ENCODE measurements at regions not wholly inside any gene's neighbourhood (a gene's known extent, or its start where the extent isn't known, plus 50 kb on each side); places are given as distances from the start of the nearest gene placed in this dataset.

DNA sequence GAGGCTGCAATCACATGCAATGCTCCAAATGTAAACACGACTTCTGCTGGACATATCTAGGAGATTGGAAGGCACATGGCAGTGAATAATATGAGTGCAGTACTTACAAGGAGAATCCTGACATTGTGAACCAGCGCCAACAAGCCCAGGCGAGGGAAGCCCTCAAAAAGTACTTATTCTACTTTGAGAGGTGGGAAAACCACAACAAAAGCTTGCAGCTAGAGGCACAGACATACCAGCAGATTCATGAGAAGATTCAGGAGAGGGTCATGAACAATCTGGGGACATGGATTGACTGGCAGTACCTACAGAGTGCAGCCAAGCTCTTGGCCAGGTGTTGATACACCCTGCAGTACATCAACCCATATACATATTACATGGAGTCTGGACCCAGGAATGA, 475.7 kb upstream of the CDH2 start:
- DNase-seq: no peak

DNA sequence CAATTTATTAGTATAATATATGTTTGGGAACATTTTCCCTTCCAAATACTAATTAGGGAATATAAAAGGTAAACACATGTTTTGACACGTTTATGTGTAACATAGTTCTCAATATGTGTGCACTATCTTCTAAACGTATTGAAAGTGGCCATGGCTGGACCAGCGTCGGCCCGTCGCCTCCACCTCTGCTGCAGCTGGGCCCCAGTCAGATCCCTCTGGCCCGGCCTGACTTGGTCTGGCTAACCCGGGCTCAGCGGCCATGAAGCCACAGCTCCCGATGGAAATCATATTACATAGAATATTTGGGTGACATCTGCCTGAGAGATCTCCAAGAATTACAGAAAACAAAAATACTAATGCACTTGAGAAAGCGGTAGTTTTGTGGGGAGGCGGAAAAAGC, 474.4 kb upstream of the CDH2 start:
- no peak for DNase-seq

DNA sequence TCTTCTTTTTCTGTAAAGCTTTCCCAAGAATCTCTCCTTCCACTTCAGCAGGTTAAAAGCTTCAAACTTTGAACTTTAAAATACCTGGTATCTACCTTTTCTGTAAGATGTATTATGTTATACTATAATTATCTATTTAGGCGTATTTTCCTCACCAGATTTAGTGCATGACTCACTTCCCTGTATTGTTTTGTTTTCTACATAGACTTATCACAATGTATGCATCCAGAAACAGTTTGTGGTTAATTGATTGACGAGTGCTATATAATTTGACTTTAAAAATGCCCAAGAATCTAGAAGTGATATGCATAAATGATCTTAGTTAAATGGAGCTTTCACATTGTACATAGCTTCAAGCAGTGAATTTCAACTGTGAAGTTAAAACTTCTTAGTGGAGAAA, 473.9 kb upstream of the CDH2 start:
- DNase-seq: no peak

DNA sequence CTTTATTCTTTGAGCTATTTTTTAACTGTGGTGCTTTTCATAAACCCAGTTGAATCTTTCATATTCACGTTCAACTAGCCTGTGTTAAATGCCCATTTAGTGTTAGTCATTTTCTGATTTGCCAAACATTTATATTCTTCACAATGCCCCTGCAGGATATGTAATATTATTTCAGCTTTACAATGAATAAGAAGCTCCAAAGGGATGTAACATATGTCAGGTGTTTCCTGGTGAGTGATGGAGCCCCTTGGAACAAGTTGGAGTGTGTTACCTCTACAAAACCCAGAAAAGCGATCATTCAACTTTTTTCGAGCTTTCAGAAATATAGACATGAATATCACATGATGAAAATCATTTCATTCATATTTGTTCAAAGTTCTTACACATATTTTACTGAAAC, 471.0 kb upstream of the CDH2 start:
- DNase-seq: no peak

DNA sequence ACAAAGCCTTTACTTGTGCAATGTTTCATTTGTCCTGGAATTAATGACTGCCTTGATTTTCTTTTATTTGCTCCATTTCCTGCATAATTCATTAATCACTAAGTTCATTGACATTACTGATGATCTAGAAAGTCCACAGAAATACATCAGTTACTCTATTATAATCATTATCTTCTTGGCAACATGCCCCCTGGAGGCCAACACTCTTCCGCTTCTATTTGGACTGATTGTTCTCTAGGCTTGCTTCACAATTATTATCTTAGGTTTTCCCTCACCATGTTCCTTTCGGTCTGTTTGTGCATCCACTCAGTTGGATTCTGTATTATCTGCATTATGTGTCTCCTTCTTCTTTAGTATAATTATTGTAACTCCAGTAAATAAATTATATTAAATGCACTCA, 461.0 kb upstream of the CDH2 start:
- DNase-seq: no peak

DNA sequence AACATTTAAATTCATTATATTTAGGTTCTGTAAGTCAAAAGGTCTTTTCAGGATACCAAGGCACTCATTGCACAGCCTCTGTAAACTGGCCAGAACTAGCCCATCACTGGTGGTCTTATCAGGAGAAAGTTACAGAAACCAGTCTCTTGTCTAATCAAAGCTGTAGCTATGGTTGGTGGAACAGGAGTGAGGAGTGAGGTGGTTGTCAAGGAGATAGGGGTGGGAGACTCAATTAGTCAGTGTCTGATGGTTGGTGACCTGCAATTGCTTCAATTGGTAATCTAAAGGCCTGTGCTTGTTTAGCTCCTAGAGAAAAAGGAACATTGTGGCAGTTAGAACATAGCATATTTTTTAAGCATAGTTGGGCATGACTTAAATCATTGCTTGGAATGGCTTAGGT, 458.6 kb upstream of the CDH2 start:
- DNase-seq: no peak

DNA sequence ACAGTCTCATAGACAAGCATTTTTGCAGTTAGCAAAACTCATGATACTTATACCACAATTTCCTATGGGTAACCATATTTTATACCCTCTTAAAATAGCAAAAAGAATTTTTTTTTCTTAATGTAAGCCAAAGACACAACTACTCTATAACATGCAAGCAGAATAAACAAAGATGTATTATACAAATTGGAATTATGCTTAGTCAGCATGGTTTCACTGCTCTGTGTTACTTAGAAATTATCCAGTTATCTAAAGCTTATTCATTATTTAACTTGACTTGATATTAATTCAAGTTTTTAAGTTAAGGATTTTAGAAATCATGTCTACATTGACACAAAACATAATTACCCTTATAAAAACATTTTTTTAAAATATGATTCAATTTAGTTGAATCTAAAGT, 449.8 kb upstream of the CDH2 start:
- no peak for DNase-seq

DNA sequence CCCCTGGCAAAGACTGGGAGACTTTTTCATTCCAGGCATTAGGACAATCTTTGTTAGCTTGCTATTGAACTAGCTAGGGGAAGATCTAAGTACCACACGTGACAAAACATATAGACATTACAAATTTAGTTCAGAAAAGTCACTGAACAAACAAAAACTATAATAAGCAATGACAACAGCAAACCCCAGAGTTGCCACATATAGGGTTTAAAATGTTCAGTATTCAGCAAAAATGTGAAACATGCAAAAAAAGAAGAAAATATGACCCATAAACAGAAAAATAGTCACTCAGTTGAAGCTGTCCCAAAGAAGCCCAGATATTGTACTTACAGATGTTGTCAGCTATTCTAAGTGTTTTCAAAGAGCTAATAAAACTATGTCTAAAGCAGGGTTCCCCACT, 431.1 kb upstream of the CDH2 start:
- DNase-seq: no peak

DNA sequence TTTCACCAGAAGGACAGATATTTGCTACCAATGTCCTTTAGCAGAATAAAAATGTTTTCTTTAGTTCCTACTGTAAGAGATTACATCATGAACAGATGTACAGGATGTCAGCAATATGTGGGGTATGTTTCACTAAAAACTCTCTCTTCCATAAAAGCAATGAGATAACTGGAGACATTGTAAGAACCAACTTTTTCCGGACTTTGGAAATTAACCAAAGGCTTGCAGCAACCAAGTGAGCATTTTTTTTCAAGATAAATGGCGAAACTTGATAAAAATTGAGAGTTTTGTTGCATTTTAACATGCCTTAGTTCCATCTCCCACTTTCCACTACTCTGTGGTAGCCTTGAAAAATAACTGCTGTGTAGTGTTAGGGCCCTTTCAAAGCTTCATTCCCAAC, 429.8 kb upstream of the CDH2 start:
- no peak for DNase-seq

DNA sequence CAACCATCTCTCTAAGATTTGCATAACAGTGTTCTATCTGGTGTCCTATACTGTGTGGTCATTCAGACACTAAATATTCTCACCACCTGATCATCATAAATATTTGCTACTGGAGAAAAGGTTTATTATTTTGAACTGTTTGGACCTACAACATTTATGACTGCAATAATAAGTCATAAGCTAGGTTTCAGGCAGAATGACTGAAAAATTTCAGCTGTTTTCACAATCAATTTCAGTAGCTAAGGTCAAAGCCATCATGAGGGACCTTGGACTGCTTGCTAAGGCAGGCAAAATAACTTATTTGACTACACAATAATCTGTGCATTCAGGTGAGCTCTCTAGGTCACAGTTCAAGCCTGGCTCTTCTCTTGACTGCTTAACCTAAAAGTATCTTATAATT, 425.5 kb upstream of the CDH2 start:
- no peak for DNase-seq

DNA sequence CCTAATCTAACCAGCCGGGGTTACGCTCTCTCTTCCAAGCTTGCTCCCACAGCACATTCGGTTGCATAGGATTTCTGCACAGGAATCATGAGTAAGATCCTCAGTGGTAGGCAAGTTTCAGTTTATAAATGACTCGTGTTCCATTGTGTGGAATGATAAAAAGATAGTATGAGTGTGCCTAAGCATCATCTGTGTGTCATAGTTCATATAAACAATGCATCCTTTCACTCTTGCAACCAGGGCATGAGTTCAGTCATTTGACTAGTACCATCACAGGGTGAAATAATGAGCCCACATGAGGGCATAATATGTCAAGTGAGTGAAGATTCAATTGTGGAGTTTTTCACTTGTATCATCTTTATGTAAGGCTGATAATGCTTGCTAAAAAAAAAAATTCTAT, 417.1 kb upstream of the CDH2 start:
- no peak for DNase-seq

DNA sequence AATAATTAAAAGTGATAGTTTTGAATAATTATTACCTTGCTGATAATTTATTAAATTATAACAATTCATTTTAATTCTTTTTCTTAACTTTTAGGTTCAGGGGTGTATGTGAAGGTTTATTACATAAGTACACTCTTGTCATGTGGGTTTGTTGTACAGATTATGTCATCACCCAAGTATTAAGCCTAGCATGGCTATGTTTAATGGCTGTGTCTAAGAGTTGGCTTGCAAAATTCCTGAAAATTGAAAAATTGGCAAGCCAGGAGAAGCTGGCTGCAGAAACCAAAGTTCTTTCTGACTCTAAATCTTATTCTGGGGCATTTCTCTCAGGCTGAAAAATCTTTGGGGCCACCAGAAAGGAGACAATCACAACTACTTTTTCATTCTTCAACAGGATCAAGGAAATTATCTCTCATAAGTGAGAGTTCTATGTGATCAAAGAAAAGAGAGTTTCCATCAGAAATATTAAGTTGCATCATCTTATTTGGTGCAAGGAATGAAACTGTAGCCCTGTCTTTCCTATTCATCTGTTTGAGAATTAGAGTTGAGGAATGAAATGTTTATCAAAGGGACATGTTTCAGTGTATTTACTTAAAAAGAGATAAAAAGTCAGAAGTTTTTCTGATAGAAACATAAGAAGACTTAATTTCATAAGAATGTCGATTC, 412.1 kb upstream of the CDH2 start:
- DNase-seq: no peak

DNA sequence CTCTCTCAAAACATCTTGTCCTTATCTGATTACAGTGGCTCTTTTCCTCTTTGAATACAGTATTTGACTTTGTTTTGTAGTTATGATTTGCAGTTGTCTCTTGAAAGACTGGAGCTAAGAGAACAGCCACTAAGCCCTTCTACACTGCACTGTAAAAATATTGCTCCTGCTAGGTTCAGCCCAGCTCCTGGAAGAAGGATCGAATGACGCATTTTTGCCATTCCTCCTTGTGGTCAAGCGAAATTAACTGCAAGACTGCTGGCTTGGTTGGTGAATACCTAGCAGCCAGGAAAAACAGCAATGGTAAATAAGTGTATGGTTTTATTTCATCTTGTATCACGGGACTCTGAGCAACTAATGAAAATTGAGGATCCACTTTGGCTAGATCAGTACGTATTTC, 407.8 kb upstream of the CDH2 start:
- no peak for DNase-seq

DNA sequence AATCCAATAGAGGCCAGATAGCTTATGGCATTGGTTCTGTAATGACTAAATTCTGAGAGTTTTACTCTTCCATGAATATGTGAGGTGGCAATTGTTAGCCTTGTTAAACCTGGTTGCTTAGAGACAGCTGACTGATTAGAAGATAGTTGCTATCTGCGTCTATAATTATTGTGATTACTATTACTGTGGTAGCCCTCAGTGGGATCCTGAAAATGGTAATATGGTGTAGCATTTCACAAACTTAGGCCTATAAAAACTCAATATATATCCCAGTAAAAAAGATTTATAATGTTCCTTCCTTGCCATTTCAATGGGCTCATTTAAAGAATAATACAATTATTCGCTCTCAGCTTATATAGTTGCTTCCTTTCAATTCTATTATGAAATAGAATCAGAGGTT, 405.8 kb upstream of the CDH2 start:
- DNase-seq: no peak

DNA sequence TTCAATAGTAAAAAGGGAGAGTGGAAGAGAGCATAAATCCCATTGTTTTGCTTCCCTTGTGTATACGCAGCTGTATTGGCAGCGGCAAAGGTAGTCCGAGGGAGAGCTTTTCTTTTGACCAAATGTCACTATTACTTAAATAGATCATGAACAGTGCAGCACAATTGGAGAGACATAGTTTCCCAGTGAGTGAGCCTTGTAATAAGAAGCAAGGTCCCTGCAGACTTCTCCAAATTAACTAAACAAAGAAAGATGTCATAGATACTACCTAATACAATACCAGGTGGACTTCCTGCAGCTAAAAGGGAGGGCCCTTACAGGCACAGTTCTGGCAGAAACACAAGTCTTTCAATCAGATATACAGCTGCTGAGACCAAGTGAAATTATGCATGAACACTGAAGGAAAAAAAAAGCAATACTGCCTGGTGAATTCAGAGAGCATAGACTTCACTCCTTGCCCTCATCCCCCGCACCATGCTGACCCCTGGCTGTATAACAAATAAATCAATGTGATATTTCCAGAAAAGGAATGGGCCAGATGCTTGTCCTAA, 404.7 kb upstream of the CDH2 start:
- no peak for DNase-seq

DNA sequence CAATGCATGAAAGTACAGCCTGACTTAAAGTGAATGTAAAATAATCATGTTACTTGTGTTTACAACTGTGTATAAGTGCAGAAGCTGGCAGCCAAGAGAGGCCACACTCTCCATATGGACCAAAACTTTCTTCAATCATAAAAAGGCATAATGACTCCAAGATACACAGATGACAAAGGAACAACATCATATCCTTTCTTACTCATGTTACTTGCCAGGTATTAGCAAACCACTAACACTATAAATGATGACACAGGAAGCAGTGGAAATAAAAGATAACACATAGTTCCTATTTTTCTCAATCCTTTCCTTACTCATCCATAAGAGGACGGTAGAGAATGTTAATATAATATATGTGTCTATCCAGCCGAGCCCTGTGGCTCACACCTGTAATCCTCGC, 400.0 kb upstream of the CDH2 start:
- no peak for DNase-seq

DNA sequence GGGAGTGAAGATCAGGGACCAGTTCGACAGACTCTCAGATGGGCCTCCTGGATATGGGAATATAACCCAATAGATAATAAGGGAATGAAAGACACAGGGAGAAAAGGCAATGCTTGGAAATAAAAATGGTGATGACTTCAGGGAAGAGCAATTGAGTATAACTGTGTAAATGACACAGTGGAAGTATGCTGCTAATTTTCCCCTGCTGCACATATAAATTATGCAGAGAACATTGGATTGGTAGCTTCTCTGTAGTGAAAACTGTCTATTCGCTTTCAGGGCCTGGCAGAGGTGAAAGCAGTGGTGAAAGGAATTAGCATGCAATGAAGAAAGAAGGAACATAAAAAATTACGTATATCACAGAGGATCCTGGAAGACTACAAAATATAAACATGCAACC, 398.2 kb upstream of the CDH2 start:
- no peak for DNase-seq

DNA sequence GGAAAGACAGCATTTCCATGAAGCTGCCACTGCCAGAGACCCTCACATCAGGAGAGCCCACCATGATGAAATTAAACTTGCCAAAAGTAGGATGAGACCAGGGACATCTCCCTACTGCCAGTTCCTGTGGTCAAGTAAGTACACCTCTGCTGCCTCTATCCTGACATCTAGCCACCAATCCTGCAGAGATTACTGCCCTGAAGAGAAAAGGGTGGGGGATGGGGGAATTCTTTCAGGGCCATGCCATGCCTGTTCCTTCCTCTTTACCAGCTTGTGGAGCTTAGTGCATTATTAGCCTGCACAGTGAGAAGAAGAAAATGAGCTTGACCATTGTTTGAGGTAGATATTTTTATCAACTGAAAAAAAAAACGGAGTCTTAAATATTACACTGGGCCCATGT, 397.2 kb upstream of the CDH2 start:
- DNase-seq: no peak

DNA sequence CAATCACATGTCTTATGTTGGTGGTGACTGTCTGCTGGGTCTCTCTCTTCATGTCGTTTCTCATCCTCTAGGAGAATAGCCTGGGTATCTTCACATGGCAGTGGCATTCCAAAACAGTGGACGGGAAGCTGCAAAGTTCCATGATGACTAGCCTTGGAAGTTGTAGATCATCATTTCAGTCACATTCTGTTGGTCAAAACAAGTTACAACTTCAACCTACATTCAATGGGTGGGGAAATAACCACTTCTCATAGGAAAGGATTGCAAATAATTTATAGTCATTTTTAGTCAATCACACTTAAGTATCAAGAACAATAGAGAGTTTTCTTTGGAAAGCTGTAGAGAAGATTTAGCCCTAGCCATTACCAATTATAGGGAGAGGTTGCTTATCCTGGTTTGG, 395.0 kb upstream of the CDH2 start:
- no peak for DNase-seq

DNA sequence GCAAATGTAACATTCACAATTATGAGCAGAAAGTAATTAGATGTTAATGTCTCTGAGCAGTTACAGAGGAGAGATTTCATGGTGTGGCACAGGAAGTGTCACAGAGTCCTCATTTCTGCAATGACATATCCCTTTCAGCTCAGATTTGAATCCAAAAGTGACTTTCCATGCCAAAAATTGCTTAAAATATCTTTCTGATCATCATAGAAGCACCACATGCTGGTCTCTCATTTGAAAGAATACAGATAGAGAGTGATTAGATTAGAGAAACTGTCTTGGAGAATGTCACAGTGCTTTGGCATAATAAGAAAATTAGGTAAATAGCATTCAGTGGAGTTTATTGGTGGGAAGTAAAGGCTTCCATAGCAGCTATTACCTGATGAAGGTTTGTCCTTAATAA, 383.4 kb upstream of the CDH2 start:
- DNase-seq: no peak

DNA sequence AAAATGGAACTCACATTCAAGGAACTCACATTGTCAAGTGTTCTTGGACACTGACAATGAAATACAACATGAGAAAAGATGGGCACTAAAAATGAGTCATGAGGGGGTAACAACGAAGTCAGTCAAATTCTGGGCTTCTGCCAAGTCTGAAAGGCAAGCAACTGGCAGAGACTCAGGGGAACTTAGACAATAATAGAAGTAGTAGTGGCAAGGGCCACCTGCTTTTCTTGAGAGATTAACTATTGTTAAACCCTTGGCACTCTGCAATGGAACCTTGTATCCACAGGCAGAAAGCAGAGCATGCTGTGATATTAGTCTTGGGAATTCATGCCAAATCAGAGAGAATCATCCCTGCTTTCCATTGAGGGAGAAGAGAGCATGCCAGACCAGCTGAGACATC, 382.6 kb upstream of the CDH2 start:
- DNase-seq: no peak

DNA sequence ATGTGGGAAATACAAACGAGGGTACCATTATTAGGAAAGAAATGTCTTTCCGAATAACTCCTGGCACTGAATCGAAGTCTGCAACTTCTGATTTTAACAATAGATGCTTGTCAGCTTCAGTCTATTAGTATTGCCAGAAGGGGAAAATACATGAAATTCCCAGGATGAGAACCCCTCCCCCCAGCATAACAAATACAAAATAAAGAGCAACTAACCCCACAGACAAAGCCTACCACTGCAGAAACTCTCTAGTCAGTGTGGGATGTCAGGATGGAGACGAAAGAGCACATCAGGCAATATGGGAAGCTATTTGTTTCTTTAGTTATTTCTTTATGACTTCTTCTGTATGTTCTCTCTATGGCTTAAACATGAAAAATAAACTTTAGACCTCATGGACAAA, 365.0 kb upstream of the CDH2 start:
- no peak for DNase-seq

DNA sequence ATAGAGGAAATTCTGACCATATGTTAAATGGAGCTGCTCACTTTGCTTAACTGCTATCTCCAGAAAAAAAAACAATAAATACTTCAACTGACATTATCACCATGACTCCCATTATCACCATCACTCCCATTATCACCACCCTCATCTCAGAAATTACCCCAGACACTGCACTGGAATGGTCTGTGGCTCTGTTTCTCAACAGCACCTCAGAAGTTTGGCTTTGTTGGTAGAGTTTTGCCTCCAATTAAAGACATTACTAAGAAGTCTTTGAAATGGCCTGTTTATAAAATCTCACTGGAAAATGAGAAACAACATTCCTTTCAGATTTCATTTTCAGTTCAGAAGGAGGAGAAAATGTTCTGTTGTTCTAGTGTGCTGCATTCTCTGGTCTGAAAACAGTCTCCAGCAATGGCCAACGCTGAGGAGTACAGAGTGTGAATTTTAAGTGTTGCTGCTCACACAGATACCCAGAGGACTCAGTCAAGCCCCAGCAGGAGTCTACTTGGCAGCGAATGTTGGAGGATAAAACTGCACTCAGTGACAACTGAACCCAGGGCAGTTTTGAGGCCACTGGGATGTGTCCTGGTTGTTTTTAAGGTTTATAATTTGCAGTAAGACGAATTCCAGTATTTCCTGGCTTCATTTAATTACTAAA, 364.5 kb upstream of the CDH2 start:
- no peak for DNase-seq

DNA sequence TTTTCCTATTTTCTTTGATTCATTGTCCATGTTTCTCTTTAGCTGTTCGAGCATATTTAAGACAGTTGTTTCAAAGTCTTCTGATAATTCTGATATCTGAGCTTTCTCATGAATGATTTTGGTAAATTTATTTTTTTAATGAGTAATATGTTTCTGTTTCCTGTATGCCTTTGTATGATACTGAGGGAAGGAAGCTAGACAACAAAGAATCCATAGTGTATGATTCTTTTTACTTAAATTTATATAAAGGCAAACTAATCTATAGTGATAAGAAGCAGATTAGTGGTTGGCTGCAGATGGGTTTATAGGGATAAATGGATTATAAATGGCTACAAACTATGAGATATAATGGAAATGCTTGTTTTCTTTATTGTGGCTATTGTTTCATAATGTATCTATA, 352.7 kb upstream of the CDH2 start:
- no peak for DNase-seq

DNA sequence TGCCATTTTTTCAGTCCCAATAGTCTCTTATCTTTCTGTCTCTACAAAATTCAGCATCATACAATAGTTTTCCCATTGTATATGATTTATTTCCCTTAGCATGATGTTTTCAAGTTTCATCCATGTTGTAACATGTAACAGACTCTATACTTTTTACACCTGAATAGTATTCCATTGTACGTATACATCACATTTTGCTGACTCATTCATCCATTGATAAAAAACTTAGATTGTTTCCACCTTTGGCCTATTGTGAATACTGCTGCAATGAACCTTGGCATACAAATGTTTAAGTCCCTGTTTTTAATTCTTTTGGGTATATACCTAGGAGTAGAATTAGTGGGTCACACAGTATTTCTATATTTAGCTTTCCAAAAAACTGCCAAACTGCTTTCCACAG, 349.3 kb upstream of the CDH2 start:
- no peak for DNase-seq

Data from activated CD4-positive, alpha-beta T cell treated with anti-CD3 and anti-CD28 coated beads, Interleukin-2, amount 50 U/mL, for 16 hours (primary cell).